ENCODE measurements at regions not wholly inside any gene's neighbourhood (a gene's known extent, or its start where the extent isn't known, plus 50 kb on each side); places are given as distances from the start of the nearest gene placed in this dataset.

- TF ChIP-seq, protein P1, sequence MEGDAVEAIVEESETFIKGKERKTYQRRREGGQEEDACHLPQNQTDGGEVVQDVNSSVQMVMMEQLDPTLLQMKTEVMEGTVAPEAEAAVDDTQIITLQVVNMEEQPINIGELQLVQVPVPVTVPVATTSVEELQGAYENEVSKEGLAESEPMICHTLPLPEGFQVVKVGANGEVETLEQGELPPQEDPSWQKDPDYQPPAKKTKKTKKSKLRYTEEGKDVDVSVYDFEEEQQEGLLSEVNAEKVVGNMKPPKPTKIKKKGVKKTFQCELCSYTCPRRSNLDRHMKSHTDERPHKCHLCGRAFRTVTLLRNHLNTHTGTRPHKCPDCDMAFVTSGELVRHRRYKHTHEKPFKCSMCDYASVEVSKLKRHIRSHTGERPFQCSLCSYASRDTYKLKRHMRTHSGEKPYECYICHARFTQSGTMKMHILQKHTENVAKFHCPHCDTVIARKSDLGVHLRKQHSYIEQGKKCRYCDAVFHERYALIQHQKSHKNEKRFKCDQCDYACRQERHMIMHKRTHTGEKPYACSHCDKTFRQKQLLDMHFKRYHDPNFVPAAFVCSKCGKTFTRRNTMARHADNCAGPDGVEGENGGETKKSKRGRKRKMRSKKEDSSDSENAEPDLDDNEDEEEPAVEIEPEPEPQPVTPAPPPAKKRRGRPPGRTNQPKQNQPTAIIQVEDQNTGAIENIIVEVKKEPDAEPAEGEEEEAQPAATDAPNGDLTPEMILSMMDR (IDR thresholded peaks at IDR 0.05; ENCODE audit: borderline replicate concordance, extremely low read depth, low read length, poor library complexity, severe bottlenecking): no peak
- no peak for TF ChIP-seq EZH2 (IDR thresholded peaks at IDR 0.05; ENCODE audit: borderline replicate concordance, low read depth, low read length, severe bottlenecking)
- H3K9ac ChIP-seq (ENCODE audit: low read depth, low read length): no peak overlapping the region
- no peak for ATAC-seq (ENCODE audit: insufficient read depth, low read depth)
- no peaks in the 10 kb centered on the region for H3K79me2 ChIP-seq (ENCODE audit: insufficient read depth, low read length)
- no peak for DNase-seq
- H3K4me3 ChIP-seq (ENCODE audit: low read depth in 1 of 2, low read length in 2 of 2): no peak overlapping the region
- H3K4me1 ChIP-seq (ENCODE audit: insufficient read depth, low read length): no peaks in the 10 kb centered on the region
- H3K27me3 ChIP-seq (ENCODE audit: insufficient read depth, low read length, poor library complexity): no peaks in the 10 kb centered on the region
- H3K4me2 ChIP-seq (ENCODE audit: insufficient read depth, low read length): no peak overlapping the region
- no peaks in the 10 kb centered on the region for H3K36me3 ChIP-seq (ENCODE audit: insufficient read depth, low read length)
- H3K9me3 ChIP-seq (ENCODE audit: insufficient read depth, low read length, severe bottlenecking): no peaks in the 10 kb centered on the region
- no peak overlapping the region for H2AFZ ChIP-seq (ENCODE audit: low read depth, low read length)
- no peak overlapping the region for H3K27ac ChIP-seq (ENCODE audit: low read length)
- H4K20me1 ChIP-seq (ENCODE audit: insufficient read depth, low read length): no peaks in the 10 kb centered on the region
These were observed 1050.1 kb downstream of the PLA2G4A start for GRCh38 chr1:187878883-187879282.

DNA sequence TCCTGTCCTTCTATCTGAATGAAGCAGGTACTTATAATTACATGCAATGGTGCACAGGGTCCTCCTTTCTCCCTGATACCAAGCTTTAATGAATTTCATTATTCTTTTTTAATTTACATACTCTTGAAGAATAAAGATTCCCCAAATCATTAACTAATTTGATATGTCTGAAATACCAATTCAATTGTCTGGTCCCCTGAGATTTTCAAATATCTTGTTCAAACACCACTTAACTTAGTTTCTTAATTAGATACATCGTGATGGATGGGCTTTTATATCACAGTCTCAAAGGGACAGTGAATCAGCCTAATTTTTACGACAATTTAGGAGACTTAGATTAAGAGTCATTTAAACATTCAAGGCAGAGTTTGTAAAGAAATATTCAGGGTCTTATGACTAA lies 1054.6 kb downstream of the PLA2G4A start:
- no peak overlapping the region for H2AFZ ChIP-seq (ENCODE audit: low read depth, low read length)
- TF ChIP-seq, protein P1 (IDR thresholded peaks at IDR 0.05; ENCODE audit: borderline replicate concordance, extremely low read depth, low read length, poor library complexity, severe bottlenecking): no peak
- no peak for TF ChIP-seq EZH2 (IDR thresholded peaks at IDR 0.05; ENCODE audit: borderline replicate concordance, low read depth, low read length, severe bottlenecking)

GRCh38 chr1:187891993-187892682 lies 1063.4 kb downstream of the PLA2G4A start:
- no peak for ATAC-seq (ENCODE audit: insufficient read depth, low read depth)
- Histone ChIP-seq H3K27me3 (ENCODE audit: insufficient read depth, low read length, poor library complexity) (no peaks in the 10 kb centered on the region), H3K4me3 (ENCODE audit: low read depth in 1 of 2, low read length in 2 of 2) (no peak overlapping the region), H3K4me2 (ENCODE audit: insufficient read depth, low read length) (no peak overlapping the region), H4K20me1 (ENCODE audit: insufficient read depth, low read length) (no peaks in the 10 kb centered on the region), H3K36me3 (ENCODE audit: insufficient read depth, low read length) (no peaks in the 10 kb centered on the region), H3K27ac (ENCODE audit: low read length) (no peak overlapping the region), H3K9me3 (ENCODE audit: insufficient read depth, low read length, severe bottlenecking) (no peaks in the 10 kb centered on the region), H2AFZ (ENCODE audit: low read depth, low read length) (no peak overlapping the region), H3K79me2 (ENCODE audit: insufficient read depth, low read length) (no peaks in the 10 kb centered on the region), H3K4me1 (ENCODE audit: insufficient read depth, low read length) (no peaks in the 10 kb centered on the region), H3K9ac (ENCODE audit: low read depth, low read length) (no peak overlapping the region)
- TF ChIP-seq, protein P1 (IDR thresholded peaks at IDR 0.05; ENCODE audit: borderline replicate concordance, extremely low read depth, low read length, poor library complexity, severe bottlenecking): no peak
- TF ChIP-seq EZH2 (IDR thresholded peaks at IDR 0.05; ENCODE audit: borderline replicate concordance, low read depth, low read length, severe bottlenecking): no peak
- no peak for DNase-seq

More for the DNA sequence above, 1054.6 kb downstream of the PLA2G4A start:
- DNase-seq (no peak), ATAC-seq (ENCODE audit: insufficient read depth, low read depth) (no peak)
- H3K4me1 ChIP-seq (ENCODE audit: insufficient read depth, low read length): no peaks in the 10 kb centered on the region
- no peaks in the 10 kb centered on the region for H4K20me1 ChIP-seq (ENCODE audit: insufficient read depth, low read length)
- no peaks in the 10 kb centered on the region for H3K27me3 ChIP-seq (ENCODE audit: insufficient read depth, low read length, poor library complexity)
- no peak overlapping the region for H3K9ac ChIP-seq (ENCODE audit: low read depth, low read length)
- H3K9me3 ChIP-seq (ENCODE audit: insufficient read depth, low read length, severe bottlenecking): no peaks in the 10 kb centered on the region
- H3K27ac ChIP-seq (ENCODE audit: low read length): no peak overlapping the region
- H3K36me3 ChIP-seq (ENCODE audit: insufficient read depth, low read length): no peaks in the 10 kb centered on the region
- no peak overlapping the region for H3K4me3 ChIP-seq (ENCODE audit: low read depth in 1 of 2, low read length in 2 of 2)
- H3K79me2 ChIP-seq (ENCODE audit: insufficient read depth, low read length): no peaks in the 10 kb centered on the region
- H3K4me2 ChIP-seq (ENCODE audit: insufficient read depth, low read length): no peak overlapping the region
